ENCODE measurements at regions not wholly inside any gene's neighbourhood (a gene's known extent, or its start where the extent isn't known, plus 50 kb on each side); places are given as distances from the start of the nearest gene placed in this dataset.
"Not testable (repeated sequence)": the region's sequence is repeated elsewhere in the genome, so short reads cannot be mapped to it uniquely, and the experiment has no call there.

GRCh38 chr14:47961634-47962033, 286.2 kb upstream of the MDGA2 start:
- Histone ChIP-seq H3K9me3 (ENCODE audit: control insufficient read depth, low read depth, low read length) (no peaks in the 10 kb centered on the region), H3K4me1 (ENCODE audit: control insufficient read depth, low read depth, low read length) (peaks cover 3% of the 10 kb centered on the region), H3K27ac (ENCODE audit: low read length) (no peak overlapping the region), H3K27me3 (ENCODE audit: control insufficient read depth, insufficient read depth, low read length) (no peaks in the 10 kb centered on the region), H3K9ac (ENCODE audit: low read length) (no peak overlapping the region), H3K4me3 (ENCODE audit: low read length) (no peak overlapping the region), H3K36me3 (ENCODE audit: control insufficient read depth, low read depth, low read length) (no peaks in the 10 kb centered on the region)

- Histone ChIP-seq H3K4me3 (ENCODE audit: low read length) (no peak overlapping the region), H3K9me3 (ENCODE audit: control insufficient read depth, low read depth, low read length) (no peaks in the 10 kb centered on the region), H3K9ac (ENCODE audit: low read length) (no peak overlapping the region), H3K27me3 (ENCODE audit: control insufficient read depth, insufficient read depth, low read length) (no peaks in the 10 kb centered on the region), H3K36me3 (ENCODE audit: control insufficient read depth, low read depth, low read length) (no peaks in the 10 kb centered on the region), H3K27ac (ENCODE audit: low read length) (no peak overlapping the region), H3K4me1 (ENCODE audit: control insufficient read depth, low read depth, low read length) (peaks cover 3% of the 10 kb centered on the region)
Measured at GRCh38 chr14:47959740-47960139, 284.3 kb upstream of the MDGA2 start.

GRCh38 chr14:47949006-47949405, 273.6 kb upstream of the MDGA2 start:
- Histone ChIP-seq H3K4me3 (ENCODE audit: low read length) (no peak overlapping the region), H3K36me3 (ENCODE audit: control insufficient read depth, low read depth, low read length) (no peaks in the 10 kb centered on the region), H3K27me3 (ENCODE audit: control insufficient read depth, insufficient read depth, low read length) (no peaks in the 10 kb centered on the region), H3K27ac (ENCODE audit: low read length) (no peak overlapping the region), H3K9me3 (ENCODE audit: control insufficient read depth, low read depth, low read length) (no peaks in the 10 kb centered on the region), H3K9ac (ENCODE audit: low read length) (no peak overlapping the region), H3K4me1 (ENCODE audit: control insufficient read depth, low read depth, low read length) (no peaks in the 10 kb centered on the region)

GRCh38 chr14:47935332-47935731, 259.9 kb upstream of the MDGA2 start:
- Histone ChIP-seq H3K27me3 (ENCODE audit: control insufficient read depth, insufficient read depth, low read length) (no peaks in the 10 kb centered on the region), H3K27ac (ENCODE audit: low read length) (no peak overlapping the region), H3K36me3 (ENCODE audit: control insufficient read depth, low read depth, low read length) (no peaks in the 10 kb centered on the region), H3K4me1 (ENCODE audit: control insufficient read depth, low read depth, low read length) (no peaks in the 10 kb centered on the region), H3K4me3 (ENCODE audit: low read length) (no peak overlapping the region), H3K9me3 (ENCODE audit: control insufficient read depth, low read depth, low read length) (no peaks in the 10 kb centered on the region), H3K9ac (ENCODE audit: low read length) (no peak overlapping the region)

GRCh38 chr14:47929334-47929733, 253.9 kb upstream of the MDGA2 start:
- H3K9me3 ChIP-seq (ENCODE audit: control insufficient read depth, low read depth, low read length): peaks cover 1% of the 10 kb centered on the region
- H3K27ac ChIP-seq (ENCODE audit: low read length): no peak overlapping the region
- no peaks in the 10 kb centered on the region for H3K27me3 ChIP-seq (ENCODE audit: control insufficient read depth, insufficient read depth, low read length)
- H3K4me3 ChIP-seq (ENCODE audit: low read length): no peak overlapping the region
- H3K4me1 ChIP-seq (ENCODE audit: control insufficient read depth, low read depth, low read length): no peaks in the 10 kb centered on the region
- H3K36me3 ChIP-seq (ENCODE audit: control insufficient read depth, low read depth, low read length): no peaks in the 10 kb centered on the region
- no peak overlapping the region for H3K9ac ChIP-seq (ENCODE audit: low read length)

- no peak overlapping the region for H3K9ac ChIP-seq (ENCODE audit: low read length)
- H3K27ac ChIP-seq (ENCODE audit: low read length): no peak overlapping the region
Measured at GRCh38 chr14:47921133-47921532, 245.7 kb upstream of the MDGA2 start.

GRCh38 chr14:47919997-47920396, 244.6 kb upstream of the MDGA2 start:
- no peaks in the 10 kb centered on the region for H3K27me3 ChIP-seq (ENCODE audit: control insufficient read depth, insufficient read depth, low read length)
- H3K4me3 ChIP-seq (ENCODE audit: low read length): no peak overlapping the region
- peaks cover 4% of the 10 kb centered on the region for H3K9me3 ChIP-seq (ENCODE audit: control insufficient read depth, low read depth, low read length)
- H3K36me3 ChIP-seq (ENCODE audit: control insufficient read depth, low read depth, low read length): no peaks in the 10 kb centered on the region
- H3K4me1 ChIP-seq (ENCODE audit: control insufficient read depth, low read depth, low read length): no peaks in the 10 kb centered on the region
- H3K9ac ChIP-seq (ENCODE audit: low read length): no peak overlapping the region
- H3K27ac ChIP-seq (ENCODE audit: low read length): no peak overlapping the region

More at GRCh38 chr14:47921133-47921532, 245.7 kb upstream of the MDGA2 start:
- H3K27me3 ChIP-seq (ENCODE audit: control insufficient read depth, insufficient read depth, low read length): no peaks in the 10 kb centered on the region
- H3K36me3 ChIP-seq (ENCODE audit: control insufficient read depth, low read depth, low read length): no peaks in the 10 kb centered on the region
- H3K4me3 ChIP-seq (ENCODE audit: low read length): no peak overlapping the region
- no peaks in the 10 kb centered on the region for H3K4me1 ChIP-seq (ENCODE audit: control insufficient read depth, low read depth, low read length)
- H3K9me3 ChIP-seq (ENCODE audit: control insufficient read depth, low read depth, low read length): peaks cover 4% of the 10 kb centered on the region

- H3K9ac ChIP-seq (ENCODE audit: low read length): no peak overlapping the region
- H3K27ac ChIP-seq (ENCODE audit: low read length): no peak overlapping the region
- no peaks in the 10 kb centered on the region for H3K4me1 ChIP-seq (ENCODE audit: control insufficient read depth, low read depth, low read length)
- H3K4me3 ChIP-seq (ENCODE audit: low read length): no peak overlapping the region
- no peaks in the 10 kb centered on the region for H3K27me3 ChIP-seq (ENCODE audit: control insufficient read depth, insufficient read depth, low read length)
- H3K36me3 ChIP-seq (ENCODE audit: control insufficient read depth, low read depth, low read length): no peaks in the 10 kb centered on the region
- peaks cover 4% of the 10 kb centered on the region for H3K9me3 ChIP-seq (ENCODE audit: control insufficient read depth, low read depth, low read length)
Measured at GRCh38 chr14:47919334-47919846, 244.0 kb upstream of the MDGA2 start.

GRCh38 chr14:47917344-47917954, 242.0 kb upstream of the MDGA2 start:
- Histone ChIP-seq H3K4me1 (ENCODE audit: control insufficient read depth, low read depth, low read length) (peaks cover 6% of the 10 kb centered on the region), H3K4me3 (ENCODE audit: low read length) (no peak overlapping the region), H3K9me3 (ENCODE audit: control insufficient read depth, low read depth, low read length) (no peaks in the 10 kb centered on the region), H3K36me3 (ENCODE audit: control insufficient read depth, low read depth, low read length) (no peaks in the 10 kb centered on the region), H3K9ac (ENCODE audit: low read length) (no peak overlapping the region), H3K27ac (ENCODE audit: low read length) (no peak overlapping the region), H3K27me3 (ENCODE audit: control insufficient read depth, insufficient read depth, low read length) (no peaks in the 10 kb centered on the region)

- H3K4me3 ChIP-seq (ENCODE audit: low read length); H3K27me3 ChIP-seq (ENCODE audit: control insufficient read depth, insufficient read depth, low read length); H3K4me1 ChIP-seq (ENCODE audit: control insufficient read depth, low read depth, low read length); H3K9me3 ChIP-seq (ENCODE audit: control insufficient read depth, low read depth, low read length); H3K27ac ChIP-seq (ENCODE audit: low read length); H3K36me3 ChIP-seq (ENCODE audit: control insufficient read depth, low read depth, low read length); H3K9ac ChIP-seq (ENCODE audit: low read length): not testable (repeated sequence)
Measured at GRCh38 chr14:47901141-47901540, 225.7 kb upstream of the MDGA2 start.

GRCh38 chr14:47899685-47900084, 224.3 kb upstream of the MDGA2 start:
- H3K27me3 ChIP-seq (ENCODE audit: control insufficient read depth, insufficient read depth, low read length): no peaks in the 10 kb centered on the region
- H3K4me3 ChIP-seq (ENCODE audit: low read length): no peak overlapping the region
- H3K9me3 ChIP-seq (ENCODE audit: control insufficient read depth, low read depth, low read length): no peaks in the 10 kb centered on the region
- H3K4me1 ChIP-seq (ENCODE audit: control insufficient read depth, low read depth, low read length): no peaks in the 10 kb centered on the region
- H3K9ac ChIP-seq (ENCODE audit: low read length): no peak overlapping the region
- no peaks in the 10 kb centered on the region for H3K36me3 ChIP-seq (ENCODE audit: control insufficient read depth, low read depth, low read length)
- H3K27ac ChIP-seq (ENCODE audit: low read length): no peak overlapping the region

GRCh38 chr14:47874350-47874749, 198.9 kb upstream of the MDGA2 start:
- Histone ChIP-seq H3K4me3 (ENCODE audit: low read length) (no peak overlapping the region), H3K36me3 (ENCODE audit: control insufficient read depth, low read depth, low read length) (no peaks in the 10 kb centered on the region), H3K9ac (ENCODE audit: low read length) (no peak overlapping the region), H3K9me3 (ENCODE audit: control insufficient read depth, low read depth, low read length) (no peaks in the 10 kb centered on the region), H3K4me1 (ENCODE audit: control insufficient read depth, low read depth, low read length) (no peaks in the 10 kb centered on the region), H3K27ac (ENCODE audit: low read length) (no peak overlapping the region), H3K27me3 (ENCODE audit: control insufficient read depth, insufficient read depth, low read length) (no peaks in the 10 kb centered on the region)
